ENCODE measurements at regions not wholly inside any gene's neighbourhood (a gene's known extent, or its start where the extent isn't known, plus 50 kb on each side); places are given as distances from the start of the nearest gene placed in this dataset.

DNA sequence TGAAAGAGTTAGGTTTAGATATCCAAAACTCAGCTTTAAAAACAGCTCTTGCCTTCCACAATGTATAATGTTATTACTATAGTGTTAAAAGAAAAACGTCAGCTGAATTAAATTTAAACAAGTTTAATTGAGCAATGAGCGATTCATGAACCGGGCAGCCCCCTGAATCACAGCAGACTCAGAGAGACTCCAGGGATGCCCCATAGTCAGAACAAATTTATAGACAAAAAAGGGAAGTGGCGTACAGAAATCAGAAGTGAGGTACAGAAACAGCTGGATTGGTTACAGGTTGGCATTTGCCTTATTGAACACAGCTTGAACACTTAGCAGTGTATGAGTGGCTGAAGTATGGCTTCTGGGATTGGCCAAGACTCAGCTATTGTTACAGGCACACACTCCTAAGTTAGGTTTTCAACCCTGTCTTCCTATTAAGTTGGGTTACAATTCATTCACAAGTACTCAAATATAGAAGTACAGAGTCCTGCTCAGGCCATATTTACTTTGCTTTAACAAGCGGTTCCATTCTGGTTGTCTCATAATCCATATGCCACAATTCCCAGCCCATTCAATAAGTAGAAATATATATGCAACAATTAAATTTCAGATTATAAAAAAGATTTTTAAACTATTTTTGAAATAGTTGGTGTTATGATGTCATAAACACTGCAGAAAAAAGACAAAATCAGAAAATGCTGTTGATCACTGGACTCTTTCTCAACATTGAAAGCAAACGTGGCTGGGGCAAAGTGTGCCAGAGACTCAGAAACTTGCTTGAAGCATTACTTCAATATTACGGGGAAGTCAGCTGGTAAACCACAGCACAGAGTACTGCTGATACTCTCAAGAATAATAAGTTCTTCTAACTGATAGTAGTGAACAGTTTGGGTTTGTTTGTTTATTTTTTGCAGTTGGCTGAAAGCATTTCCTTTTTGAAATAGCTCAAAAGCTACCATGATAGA is 459.7 kb downstream of the RAB28 start:
- H3K27me3 ChIP-seq (ENCODE audit: control insufficient read depth in 1 of 2, insufficient read depth in 2 of 2, low read length in 2 of 2), result no peaks in the 10 kb centered on the region
- no peaks in the 10 kb centered on the region for H4K20me1 ChIP-seq (ENCODE audit: insufficient read depth, low read length)
- ChIA-PET POLR2A (no interaction called here), CTCF (ENCODE audit: low intra/inter-chr PET ratio, low total read pairs) (no interaction called here)
- no peak overlapping the region; a peak in 1 of 6 replicates for H3K4me3 ChIP-seq (replicated peaks in 1 of 3; ENCODE audit: insufficient read depth in 1 of 3, low read depth in 2 of 3, low read length in 3 of 3)
- peak overlapping the region; percentile 42 for H3K4me2 ChIP-seq (ENCODE audit: low read depth, low read length)
- H3K79me2 ChIP-seq (ENCODE audit: insufficient read depth, low read length), result no peaks in the 10 kb centered on the region
- no peak overlapping the region for H2AFZ ChIP-seq (ENCODE audit: low read length)
- intact Hi-C loops (cut with micrococcal nuclease; ENCODE audit: unreplicated experiment) (no loop called here), in situ Hi-C loops (cut with HindIII; ENCODE audit: extremely low pct_ligation_motif_present, low pct_unique_long_range_greater_than_20kb) (no loop called here)
- DNase-seq (ENCODE audit: low spot score), result no peak
- BruUV-seq (replicated peaks), result no TSS peak
- peak; percentile 92 for ATAC-seq
- H3K4me1 ChIP-seq (ENCODE audit: insufficient read depth, low read length), result peaks cover 20% of the 10 kb centered on the region
- H3K9ac ChIP-seq (ENCODE audit: insufficient read depth, low read depth, low read length), result no peak overlapping the region
- WGBS (ENCODE audit: low lambda C conversion rate), result 46% methylated on average over 7 of the region's 7 CpGs
- FAIRE-seq, result no peak
- peak overlapping the region; percentile 52 for H3K27ac ChIP-seq (ENCODE audit: extremely low read length, insufficient read depth, low read length)
- H3K9me3 ChIP-seq (ENCODE audit: low read length), result no peaks in the 10 kb centered on the region
- no peaks in the 10 kb centered on the region for H3K36me3 ChIP-seq (replicated peaks in 1 of 2; ENCODE audit: control insufficient read depth in 1 of 2, insufficient read depth in 2 of 2, low read length in 2 of 2)
- no peak for TF ChIP-seq PHF21A (CRISPR knock-in tag; IDR thresholded peaks at IDR 0.05)
- no peak for TF ChIP-seq ZNF136 (CRISPR knock-in tag; IDR thresholded peaks at IDR 0.05; ENCODE audit: low read depth)
- no peak for TF ChIP-seq SOX6 (IDR thresholded peaks at IDR 0.05)
- TF ChIP-seq SOX6 (CRISPR knock-in tag; IDR thresholded peaks at IDR 0.05), result peak; percentile 34; the same call in 1 of the 2 replicates
- TF ChIP-seq ZNF564 (CRISPR knock-in tag; IDR thresholded peaks at IDR 0.05), result no peak
- no peak for TF ChIP-seq TGIF2 (CRISPR knock-in tag; IDR thresholded peaks at IDR 0.05)
- no peak for TF ChIP-seq ZNF768 (CRISPR knock-in tag; IDR thresholded peaks at IDR 0.05)
- TF ChIP-seq, protein P1, sequence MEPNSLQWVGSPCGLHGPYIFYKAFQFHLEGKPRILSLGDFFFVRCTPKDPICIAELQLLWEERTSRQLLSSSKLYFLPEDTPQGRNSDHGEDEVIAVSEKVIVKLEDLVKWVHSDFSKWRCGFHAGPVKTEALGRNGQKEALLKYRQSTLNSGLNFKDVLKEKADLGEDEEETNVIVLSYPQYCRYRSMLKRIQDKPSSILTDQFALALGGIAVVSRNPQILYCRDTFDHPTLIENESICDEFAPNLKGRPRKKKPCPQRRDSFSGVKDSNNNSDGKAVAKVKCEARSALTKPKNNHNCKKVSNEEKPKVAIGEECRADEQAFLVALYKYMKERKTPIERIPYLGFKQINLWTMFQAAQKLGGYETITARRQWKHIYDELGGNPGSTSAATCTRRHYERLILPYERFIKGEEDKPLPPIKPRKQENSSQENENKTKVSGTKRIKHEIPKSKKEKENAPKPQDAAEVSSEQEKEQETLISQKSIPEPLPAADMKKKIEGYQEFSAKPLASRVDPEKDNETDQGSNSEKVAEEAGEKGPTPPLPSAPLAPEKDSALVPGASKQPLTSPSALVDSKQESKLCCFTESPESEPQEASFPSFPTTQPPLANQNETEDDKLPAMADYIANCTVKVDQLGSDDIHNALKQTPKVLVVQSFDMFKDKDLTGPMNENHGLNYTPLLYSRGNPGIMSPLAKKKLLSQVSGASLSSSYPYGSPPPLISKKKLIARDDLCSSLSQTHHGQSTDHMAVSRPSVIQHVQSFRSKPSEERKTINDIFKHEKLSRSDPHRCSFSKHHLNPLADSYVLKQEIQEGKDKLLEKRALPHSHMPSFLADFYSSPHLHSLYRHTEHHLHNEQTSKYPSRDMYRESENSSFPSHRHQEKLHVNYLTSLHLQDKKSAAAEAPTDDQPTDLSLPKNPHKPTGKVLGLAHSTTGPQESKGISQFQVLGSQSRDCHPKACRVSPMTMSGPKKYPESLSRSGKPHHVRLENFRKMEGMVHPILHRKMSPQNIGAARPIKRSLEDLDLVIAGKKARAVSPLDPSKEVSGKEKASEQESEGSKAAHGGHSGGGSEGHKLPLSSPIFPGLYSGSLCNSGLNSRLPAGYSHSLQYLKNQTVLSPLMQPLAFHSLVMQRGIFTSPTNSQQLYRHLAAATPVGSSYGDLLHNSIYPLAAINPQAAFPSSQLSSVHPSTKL (CRISPR knock-in tag; IDR thresholded peaks at IDR 0.05), result no peak
- TF ChIP-seq, protein P2, sequence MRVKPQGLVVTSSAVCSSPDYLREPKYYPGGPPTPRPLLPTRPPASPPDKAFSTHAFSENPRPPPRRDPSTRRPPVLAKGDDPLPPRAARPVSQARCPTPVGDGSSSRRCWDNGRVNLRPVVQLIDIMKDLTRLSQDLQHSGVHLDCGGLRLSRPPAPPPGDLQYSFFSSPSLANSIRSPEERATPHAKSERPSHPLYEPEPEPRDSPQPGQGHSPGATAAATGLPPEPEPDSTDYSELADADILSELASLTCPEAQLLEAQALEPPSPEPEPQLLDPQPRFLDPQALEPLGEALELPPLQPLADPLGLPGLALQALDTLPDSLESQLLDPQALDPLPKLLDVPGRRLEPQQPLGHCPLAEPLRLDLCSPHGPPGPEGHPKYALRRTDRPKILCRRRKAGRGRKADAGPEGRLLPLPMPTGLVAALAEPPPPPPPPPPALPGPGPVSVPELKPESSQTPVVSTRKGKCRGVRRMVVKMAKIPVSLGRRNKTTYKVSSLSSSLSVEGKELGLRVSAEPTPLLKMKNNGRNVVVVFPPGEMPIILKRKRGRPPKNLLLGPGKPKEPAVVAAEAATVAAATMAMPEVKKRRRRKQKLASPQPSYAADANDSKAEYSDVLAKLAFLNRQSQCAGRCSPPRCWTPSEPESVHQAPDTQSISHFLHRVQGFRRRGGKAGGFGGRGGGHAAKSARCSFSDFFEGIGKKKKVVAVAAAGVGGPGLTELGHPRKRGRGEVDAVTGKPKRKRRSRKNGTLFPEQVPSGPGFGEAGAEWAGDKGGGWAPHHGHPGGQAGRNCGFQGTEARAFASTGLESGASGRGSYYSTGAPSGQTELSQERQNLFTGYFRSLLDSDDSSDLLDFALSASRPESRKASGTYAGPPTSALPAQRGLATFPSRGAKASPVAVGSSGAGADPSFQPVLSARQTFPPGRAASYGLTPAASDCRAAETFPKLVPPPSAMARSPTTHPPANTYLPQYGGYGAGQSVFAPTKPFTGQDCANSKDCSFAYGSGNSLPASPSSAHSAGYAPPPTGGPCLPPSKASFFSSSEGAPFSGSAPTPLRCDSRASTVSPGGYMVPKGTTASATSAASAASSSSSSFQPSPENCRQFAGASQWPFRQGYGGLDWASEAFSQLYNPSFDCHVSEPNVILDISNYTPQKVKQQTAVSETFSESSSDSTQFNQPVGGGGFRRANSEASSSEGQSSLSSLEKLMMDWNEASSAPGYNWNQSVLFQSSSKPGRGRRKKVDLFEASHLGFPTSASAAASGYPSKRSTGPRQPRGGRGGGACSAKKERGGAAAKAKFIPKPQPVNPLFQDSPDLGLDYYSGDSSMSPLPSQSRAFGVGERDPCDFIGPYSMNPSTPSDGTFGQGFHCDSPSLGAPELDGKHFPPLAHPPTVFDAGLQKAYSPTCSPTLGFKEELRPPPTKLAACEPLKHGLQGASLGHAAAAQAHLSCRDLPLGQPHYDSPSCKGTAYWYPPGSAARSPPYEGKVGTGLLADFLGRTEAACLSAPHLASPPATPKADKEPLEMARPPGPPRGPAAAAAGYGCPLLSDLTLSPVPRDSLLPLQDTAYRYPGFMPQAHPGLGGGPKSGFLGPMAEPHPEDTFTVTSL (CRISPR knock-in tag; IDR thresholded peaks at IDR 0.05; ENCODE audit: borderline replicate concordance), result peak; percentile 65; the same call in 1 of the 2 replicates
- TF ChIP-seq FOXA1 (IDR thresholded peaks at IDR 0.05), result no peak
- TF ChIP-seq FOXA1 (CRISPR knock-in tag; IDR thresholded peaks at IDR 0.05), result 0 out of 2 replicates have a peak, but pooled peaks have one; percentile 8
- no peak for TF ChIP-seq LCORL (IDR thresholded peaks at IDR 0.05)
- TF ChIP-seq LCORL (CRISPR knock-in tag; IDR thresholded peaks at IDR 0.05), result peak; percentile 23; the same call in 1 of the 2 replicates
- no peak for TF ChIP-seq CC2D1A (CRISPR knock-in tag; IDR thresholded peaks at IDR 0.05)
- peak; percentile 13; the same call in 1 of the 2 replicates for TF ChIP-seq HNF4G (IDR thresholded peaks at IDR 0.05; ENCODE audit: borderline replicate concordance, low read depth, low read length)
- TF ChIP-seq HNF4G (CRISPR knock-in tag; IDR thresholded peaks at IDR 0.05; ENCODE audit: borderline replicate concordance, low read depth), result no peak
- no peak for TF ChIP-seq GZF1 (CRISPR knock-in tag; IDR thresholded peaks at IDR 0.05)

Data from HepG2 (cell line).